ENCODE measurements at regions not wholly inside any gene's neighbourhood (a gene's known extent, or its start where the extent isn't known, plus 50 kb on each side); places are given as distances from the start of the nearest gene placed in this dataset.

- no peak for TF ChIP-seq POLR2A (IDR thresholded peaks at IDR 0.05)
- no peak for TF ChIP-seq CTCF (IDR thresholded peaks at IDR 0.05)
- no peak for TF ChIP-seq EP300 (IDR thresholded peaks at IDR 0.05)
These were observed 474.3 kb upstream of the TOM1L1 start for GRCh38 chr17:54426296-54426886.
